ENCODE measurements at regions not wholly inside any gene's neighbourhood (a gene's known extent, or its start where the extent isn't known, plus 50 kb on each side); places are given as distances from the start of the nearest gene placed in this dataset.

GRCh38 chr2:237227190-237227589, 141.5 kb downstream of the COPS8 start:
- TF ChIP-seq CTCF (IDR thresholded peaks at IDR 0.05) = no peak
- TF ChIP-seq POLR2A (IDR thresholded peaks at IDR 0.05) = no peak
- no peak for TF ChIP-seq EP300 (IDR thresholded peaks at IDR 0.05)

All from ovary (tissue), 3 donors.